Glutamatergic neuron (in vitro differentiated cells): ENCODE measurements at regions not wholly inside any gene's neighbourhood (a gene's known extent, or its start where the extent isn't known, plus 50 kb on each side); places are given as distances from the start of the nearest gene placed in this dataset.

Experiments used
- DNase-seq: peaks from one replicate; pipeline ENCODE4 v3.0.0; 2022
- H3K27ac Mint-ChIP-seq: one replicate; pipeline ENCODE4 v1.8.0; 2020; ENCODE audit warnings: mild to moderate bottlenecking, mixed read lengths, inconsistent platforms; ENCODE audit not compliant: unreplicated experiment
- H3K27me3 Mint-ChIP-seq: one replicate; pipeline ENCODE4 v1.8.0; 2020; ENCODE audit warnings: mild to moderate bottlenecking, moderate library complexity, mixed read lengths, inconsistent platforms; ENCODE audit not compliant: unreplicated experiment
- H3K36me3 Mint-ChIP-seq: one replicate; pipeline ENCODE4 v1.8.0; 2020; ENCODE audit warnings: mild to moderate bottlenecking, mixed read lengths, inconsistent platforms; ENCODE audit not compliant: unreplicated experiment
- H3K4me1 Mint-ChIP-seq: one replicate; pipeline ENCODE4 v1.8.0; 2020; ENCODE audit warnings: mild to moderate bottlenecking, low read depth, mixed read lengths, inconsistent platforms; ENCODE audit not compliant: unreplicated experiment
- H3K4me3 Mint-ChIP-seq: one replicate; pipeline ENCODE4 v1.8.0; 2020; ENCODE audit warnings: mild to moderate bottlenecking, mixed read lengths, inconsistent platforms; ENCODE audit not compliant: unreplicated experiment
- H3K9me3 Mint-ChIP-seq: one replicate; pipeline ENCODE4 v1.8.0; 2020; ENCODE audit warnings: mild to moderate bottlenecking, moderate library complexity, mixed read lengths, inconsistent platforms; ENCODE audit not compliant: unreplicated experiment
- TF ChIP-seq, protein P1 (sequence below): fragments of 200-600 bp; sonication (generic); IDR thresholded peaks from one replicate; pipeline ENCODE4 v1.5.0; 2021; ENCODE audit not compliant: partially characterized antibody, unreplicated experiment

DNA sequence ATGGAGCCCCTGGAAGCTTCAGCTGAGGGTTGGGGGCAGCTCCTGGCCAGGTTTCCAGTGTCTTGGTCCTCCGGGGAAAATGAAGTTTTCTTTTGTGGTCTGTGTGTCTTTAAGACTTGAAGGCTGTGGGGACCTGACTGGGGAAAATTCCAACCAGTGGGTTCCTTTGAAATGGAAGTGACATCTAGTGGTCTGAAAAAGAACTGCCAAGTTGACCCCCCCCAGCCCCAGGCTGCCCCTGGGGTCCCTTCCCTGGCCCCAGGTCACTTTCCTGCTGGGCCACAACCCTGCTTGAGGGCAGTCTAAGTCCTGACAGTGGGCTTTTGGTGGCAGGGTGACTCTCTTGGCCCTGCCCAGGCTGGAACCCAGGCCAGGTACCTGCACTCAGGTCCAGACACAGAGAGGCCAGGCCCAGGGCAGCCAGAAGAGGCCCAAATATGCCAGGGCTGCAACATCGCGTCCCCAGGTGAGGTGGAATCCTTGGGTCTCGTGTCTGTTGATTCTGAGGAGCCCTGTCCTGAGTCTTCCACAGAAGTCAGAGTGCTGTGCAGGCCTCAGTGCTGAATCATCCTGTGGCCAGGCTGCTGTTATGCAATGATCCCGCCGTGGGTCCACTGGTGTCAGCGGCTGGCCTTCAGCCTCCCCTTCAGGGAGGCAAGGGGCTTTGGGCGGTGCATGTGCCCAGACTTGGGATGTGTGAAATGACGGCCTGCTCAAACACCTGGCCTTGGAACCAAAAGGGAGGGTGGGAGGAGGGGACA is 68.4 kb downstream of the VEGFA start:
- H3K36me3 Mint-ChIP-seq: no peaks in the 10 kb centered on the region
- H3K27me3 Mint-ChIP-seq: peaks cover 4% of the 10 kb centered on the region
- H3K9me3 Mint-ChIP-seq: no peaks in the 10 kb centered on the region
- no peak overlapping the region for H3K4me3 Mint-ChIP-seq
- no peak overlapping the region for H3K27ac Mint-ChIP-seq
- H3K4me1 Mint-ChIP-seq: peaks cover 20% of the 10 kb centered on the region
- TF ChIP-seq, protein P1, sequence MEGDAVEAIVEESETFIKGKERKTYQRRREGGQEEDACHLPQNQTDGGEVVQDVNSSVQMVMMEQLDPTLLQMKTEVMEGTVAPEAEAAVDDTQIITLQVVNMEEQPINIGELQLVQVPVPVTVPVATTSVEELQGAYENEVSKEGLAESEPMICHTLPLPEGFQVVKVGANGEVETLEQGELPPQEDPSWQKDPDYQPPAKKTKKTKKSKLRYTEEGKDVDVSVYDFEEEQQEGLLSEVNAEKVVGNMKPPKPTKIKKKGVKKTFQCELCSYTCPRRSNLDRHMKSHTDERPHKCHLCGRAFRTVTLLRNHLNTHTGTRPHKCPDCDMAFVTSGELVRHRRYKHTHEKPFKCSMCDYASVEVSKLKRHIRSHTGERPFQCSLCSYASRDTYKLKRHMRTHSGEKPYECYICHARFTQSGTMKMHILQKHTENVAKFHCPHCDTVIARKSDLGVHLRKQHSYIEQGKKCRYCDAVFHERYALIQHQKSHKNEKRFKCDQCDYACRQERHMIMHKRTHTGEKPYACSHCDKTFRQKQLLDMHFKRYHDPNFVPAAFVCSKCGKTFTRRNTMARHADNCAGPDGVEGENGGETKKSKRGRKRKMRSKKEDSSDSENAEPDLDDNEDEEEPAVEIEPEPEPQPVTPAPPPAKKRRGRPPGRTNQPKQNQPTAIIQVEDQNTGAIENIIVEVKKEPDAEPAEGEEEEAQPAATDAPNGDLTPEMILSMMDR: peak; percentile 55
- no peak for DNase-seq

DNA sequence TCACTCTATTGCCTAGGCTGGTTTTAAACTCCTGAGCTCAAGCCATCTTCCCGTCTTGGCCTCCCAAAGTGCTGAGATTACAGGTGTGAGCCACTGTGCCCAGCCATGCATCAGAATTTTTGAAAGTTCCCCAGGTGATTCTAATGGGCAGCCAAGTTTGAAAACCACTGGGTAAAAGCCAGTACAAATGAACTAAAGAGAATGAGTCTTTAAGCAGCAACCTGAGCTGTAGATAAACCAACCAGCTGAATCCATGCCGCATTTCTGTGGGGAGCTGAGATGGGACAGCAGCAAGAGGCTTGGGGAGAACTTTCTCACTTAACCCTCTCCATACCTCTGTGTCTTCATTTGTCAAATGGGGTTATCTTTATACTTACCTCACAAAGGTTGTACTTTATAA is 67.5 kb downstream of the VEGFA start:
- Mint-ChIP-seq H3K4me1 (peaks cover 22% of the 10 kb centered on the region), H3K9me3 (peaks cover 2% of the 10 kb centered on the region), H3K27me3 (peaks cover 4% of the 10 kb centered on the region), H3K36me3 (no peaks in the 10 kb centered on the region), H3K4me3 (no peak overlapping the region), H3K27ac (no peak overlapping the region)
- DNase-seq: no peak
- TF ChIP-seq, protein P1: no peak

DNA sequence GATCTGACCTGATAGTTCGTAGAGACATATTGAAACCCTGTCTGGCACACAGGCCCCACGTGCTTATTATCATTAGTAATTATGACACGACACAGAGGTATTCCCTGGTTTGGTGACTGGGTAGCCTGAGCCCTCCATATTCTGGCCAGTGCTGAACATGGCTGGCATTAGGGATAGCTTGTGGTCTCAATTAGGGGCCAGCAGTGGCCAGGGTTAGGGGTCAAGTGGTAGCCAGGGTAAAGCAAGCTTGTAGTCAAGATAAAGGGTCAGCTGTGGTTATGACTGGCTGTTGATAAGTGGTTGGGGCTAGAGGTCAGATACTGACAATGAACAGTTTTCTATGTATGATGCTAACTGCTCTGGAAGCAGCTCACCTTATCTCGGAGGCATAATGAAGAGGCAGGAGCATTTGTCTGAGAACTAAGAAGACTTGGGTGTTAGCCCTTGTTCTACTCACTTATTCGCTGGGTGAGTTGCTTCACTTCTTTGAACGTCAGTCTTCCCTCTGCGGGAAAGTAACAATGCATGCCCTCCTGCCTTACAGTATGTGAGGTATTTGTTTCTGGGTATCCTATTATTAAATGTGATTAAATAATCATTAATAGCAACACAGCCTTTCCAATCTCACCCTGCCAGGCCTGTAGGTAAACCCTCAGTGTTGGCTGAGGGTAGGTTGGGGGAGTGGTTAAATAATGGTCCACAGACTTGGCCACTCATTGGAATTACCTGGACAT is 66.7 kb downstream of the VEGFA start:
- Mint-ChIP-seq H3K36me3 (no peaks in the 10 kb centered on the region), H3K4me1 (peaks cover 22% of the 10 kb centered on the region)

More for the DNA sequence above, 66.7 kb downstream of the VEGFA start:
- TF ChIP-seq, protein P1: no peak
- Mint-ChIP-seq H3K4me3 (no peak overlapping the region), H3K27me3 (peaks cover 4% of the 10 kb centered on the region), H3K27ac (no peak overlapping the region), H3K9me3 (peaks cover 2% of the 10 kb centered on the region)
- no peak for DNase-seq
